ENCODE measurements at regions not wholly inside any gene's neighbourhood (a gene's known extent, or its start where the extent isn't known, plus 50 kb on each side); places are given as distances from the start of the nearest gene placed in this dataset.

DNA sequence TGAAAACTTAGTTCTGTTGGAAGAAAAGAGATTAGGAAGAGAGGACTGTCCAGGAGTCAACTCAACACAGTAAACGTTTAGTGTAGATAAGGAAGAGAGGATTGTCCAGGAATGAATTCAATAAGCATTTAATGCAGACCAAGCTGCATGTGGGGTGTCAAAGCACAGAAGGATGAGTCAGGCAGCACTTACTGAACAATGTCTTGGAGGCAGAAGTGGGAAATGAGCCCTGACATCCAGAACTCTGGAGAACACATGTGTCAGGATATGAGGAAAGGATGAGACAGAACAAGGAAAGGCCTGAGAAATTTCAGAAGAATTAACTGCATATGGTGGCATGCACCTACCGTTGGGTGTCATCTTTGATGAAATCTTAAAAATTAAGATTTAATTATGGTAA, 429.2 kb upstream of the HTR2A start:
- no peak for TF ChIP-seq CTCF (IDR thresholded peaks at IDR 0.05; ENCODE audit: low read depth, low read length)
- no peak for DNase-seq
- H3K27ac ChIP-seq, result no peak overlapping the region
- H3K4me3 ChIP-seq (ENCODE audit: low read depth, low read length), result no peak overlapping the region
- H3K9me3 ChIP-seq (ENCODE audit: severe bottlenecking), result no peaks in the 10 kb centered on the region
- H3K36me3 ChIP-seq, result no peaks in the 10 kb centered on the region
- no peaks in the 10 kb centered on the region for H3K27me3 ChIP-seq (ENCODE audit: insufficient read depth, low read depth, severe bottlenecking)

GRCh38 chr13:47317356-47317755, 420.5 kb upstream of the HTR2A start:
- H3K27me3 ChIP-seq (ENCODE audit: insufficient read depth, low read depth, severe bottlenecking), result no peaks in the 10 kb centered on the region
- no peak overlapping the region for H3K4me3 ChIP-seq (ENCODE audit: low read depth, low read length)
- no peak for DNase-seq
- H3K27ac ChIP-seq, result no peak overlapping the region
- TF ChIP-seq CTCF (IDR thresholded peaks at IDR 0.05; ENCODE audit: low read depth, low read length), result no peak
- H3K36me3 ChIP-seq, result no peaks in the 10 kb centered on the region
- H3K9me3 ChIP-seq (ENCODE audit: severe bottlenecking), result no peaks in the 10 kb centered on the region

DNA sequence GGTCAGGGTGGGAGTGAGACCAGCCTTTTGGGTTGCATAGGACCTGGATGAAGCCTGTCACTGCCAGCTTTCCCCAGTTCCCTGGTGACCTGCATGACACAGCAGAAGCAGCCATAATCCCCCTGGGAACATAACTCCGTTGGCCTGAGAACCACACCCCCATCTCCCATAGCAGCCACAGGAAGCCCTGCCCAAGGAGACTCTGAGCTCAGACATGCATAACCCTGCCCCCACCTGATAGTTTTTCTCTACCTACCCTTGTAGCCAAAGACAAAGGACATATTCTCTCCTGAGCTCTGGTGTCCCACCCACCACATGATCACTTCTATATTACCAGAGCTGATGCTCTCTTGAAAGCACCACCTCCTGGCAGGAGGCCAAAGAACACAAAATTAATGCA, 413.5 kb upstream of the HTR2A start:
- Histone ChIP-seq H3K4me3 (ENCODE audit: low read depth, low read length) (no peak overlapping the region), H3K27me3 (ENCODE audit: insufficient read depth, low read depth, severe bottlenecking) (no peaks in the 10 kb centered on the region), H3K36me3 (no peaks in the 10 kb centered on the region), H3K9me3 (ENCODE audit: severe bottlenecking) (peaks cover 2% of the 10 kb centered on the region), H3K27ac (no peak overlapping the region)
- no peak for TF ChIP-seq CTCF (IDR thresholded peaks at IDR 0.05; ENCODE audit: low read depth, low read length)
- peak; percentile 33 for DNase-seq

DNA sequence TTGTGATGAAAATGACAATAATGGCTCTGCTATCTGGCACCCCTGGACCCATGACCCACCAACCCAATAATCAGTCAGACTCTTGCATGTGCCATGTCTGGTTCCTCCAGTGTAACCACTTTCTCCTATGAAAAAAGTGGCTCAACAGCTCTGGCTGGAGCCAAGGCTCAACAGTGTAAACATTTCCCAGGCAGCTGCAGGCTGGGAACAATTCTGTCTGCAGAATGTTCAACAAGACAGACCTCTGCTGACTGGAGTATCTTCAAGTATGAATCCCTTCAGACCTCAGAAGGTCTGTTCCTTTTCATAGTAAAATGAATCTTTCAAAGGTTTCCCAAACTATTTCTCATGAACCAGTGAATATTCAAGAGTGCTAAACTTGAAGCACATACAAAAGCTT, 410.1 kb upstream of the HTR2A start:
- Histone ChIP-seq H3K27me3 (ENCODE audit: insufficient read depth, low read depth, severe bottlenecking) (no peaks in the 10 kb centered on the region), H3K27ac (no peak overlapping the region), H3K9me3 (ENCODE audit: severe bottlenecking) (peaks cover 4% of the 10 kb centered on the region), H3K36me3 (no peaks in the 10 kb centered on the region), H3K4me3 (ENCODE audit: low read depth, low read length) (no peak overlapping the region)
- no peak for DNase-seq
- no peak for TF ChIP-seq CTCF (IDR thresholded peaks at IDR 0.05; ENCODE audit: low read depth, low read length)

DNA sequence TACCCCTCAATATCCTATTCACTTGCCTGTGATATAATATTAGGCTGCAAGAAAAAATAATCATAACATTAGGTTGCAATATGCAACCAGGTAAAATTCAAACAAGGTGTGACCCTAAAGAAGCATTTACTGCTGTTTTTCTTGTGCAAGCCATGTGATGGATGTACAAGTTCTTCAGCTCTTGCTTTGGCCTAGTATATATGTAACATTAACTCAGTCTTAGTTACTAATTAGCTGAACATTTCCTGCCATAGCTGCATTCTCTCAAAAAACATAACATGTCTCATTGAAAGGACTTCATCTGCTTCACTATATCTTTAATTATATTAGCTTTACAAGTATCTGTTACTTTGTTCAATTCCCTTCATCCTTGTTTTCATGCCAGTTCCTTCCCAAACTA, 406.8 kb upstream of the HTR2A start:
- Histone ChIP-seq H3K36me3 (no peaks in the 10 kb centered on the region), H3K9me3 (ENCODE audit: severe bottlenecking) (peaks cover 2% of the 10 kb centered on the region), H3K27ac (no peak overlapping the region), H3K27me3 (ENCODE audit: insufficient read depth, low read depth, severe bottlenecking) (no peaks in the 10 kb centered on the region), H3K4me3 (ENCODE audit: low read depth, low read length) (no peak overlapping the region)
- TF ChIP-seq CTCF (IDR thresholded peaks at IDR 0.05; ENCODE audit: low read depth, low read length), result no peak
- no peak for DNase-seq

DNA sequence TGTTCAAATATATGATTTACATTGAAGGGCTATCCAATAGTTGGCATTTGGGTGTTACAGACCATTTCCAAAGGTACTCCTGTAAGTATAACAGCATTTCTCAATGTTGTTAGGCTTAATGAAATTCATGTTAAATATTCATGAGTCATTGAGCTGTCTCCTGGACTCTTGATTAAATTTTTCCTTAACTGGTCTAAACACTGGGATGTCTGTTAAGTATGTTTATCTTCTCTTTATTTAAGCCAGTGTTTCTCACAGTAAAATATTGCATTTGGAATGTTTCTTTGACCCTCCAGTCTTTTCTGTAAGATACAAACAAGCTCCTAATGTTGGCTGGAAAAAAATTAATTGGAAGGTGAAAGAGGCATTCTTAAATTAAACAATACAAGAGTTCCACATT, 402.5 kb upstream of the HTR2A start:
- DNase-seq, result no peak
- Histone ChIP-seq H3K27me3 (ENCODE audit: insufficient read depth, low read depth, severe bottlenecking) (no peaks in the 10 kb centered on the region), H3K4me3 (ENCODE audit: low read depth, low read length) (no peak overlapping the region), H3K27ac (no peak overlapping the region), H3K36me3 (no peaks in the 10 kb centered on the region), H3K9me3 (ENCODE audit: severe bottlenecking) (no peaks in the 10 kb centered on the region)
- no peak for TF ChIP-seq CTCF (IDR thresholded peaks at IDR 0.05; ENCODE audit: low read depth, low read length)

Data from WERI-Rb-1 (cell line).